HepG2 (cell line): ENCODE measurements at regions not wholly inside any gene's neighbourhood (a gene's known extent, or its start where the extent isn't known, plus 50 kb on each side); places are given as distances from the start of the nearest gene placed in this dataset.

Experiments
- GABPA ChIP-seq, 2 experiments: IDR thresholded peaks; 2 replicates each; pipeline ENCODE4 v1.6.1; 2011 to 2016; ENCODE audit warnings: low read depth in 2 of 2, low read length in 1 of 2, missing biosample characterization in 1 of 2, missing genetic modification characterization in 1 of 2
- IKZF1 ChIP-seq: fragments of 450-650 bp; IDR thresholded peaks from 2 replicates; pipeline ENCODE4 v1.7.1; 2016
- KLF13 ChIP-seq: sonication (generic); formaldehyde crosslinking; IDR thresholded peaks from 2 replicates; pipeline ENCODE4 v1.4.0; 2020; ENCODE audit warnings: mild to moderate bottlenecking, missing genetic modification reagents
- NR2C2 ChIP-seq: sonication (generic); formaldehyde crosslinking; IDR thresholded peaks from 2 replicates; pipeline ENCODE4 v1.4.0; 2020; ENCODE audit warnings: missing genetic modification reagents, mild to moderate bottlenecking, moderate library complexity, borderline replicate concordance
- RBAK ChIP-seq: sonication (generic); formaldehyde crosslinking; IDR thresholded peaks from 2 replicates; pipeline ENCODE4 v1.5.1; 2020; ENCODE audit warnings: mild to moderate bottlenecking, missing genetic modification reagents
- ZNF446 ChIP-seq: sonication (generic); formaldehyde crosslinking; IDR thresholded peaks from 2 replicates; pipeline ENCODE4 v1.5.0; 2020; ENCODE audit warnings: mild to moderate bottlenecking, missing genetic modification reagents
- ZNF773 ChIP-seq: sonication (generic); formaldehyde crosslinking; IDR thresholded peaks from 2 replicates; pipeline ENCODE4 v1.4.0; 2020; ENCODE audit warnings: missing genetic modification reagents, borderline replicate concordance
- TF ChIP-seq, protein P1 (sequence below): sonication (generic); formaldehyde crosslinking; conservative IDR thresholded peaks from 2 replicates; pipeline ENCODE4 v1.8.0; 2022; ENCODE audit warnings: low read depth, missing genetic modification reagents

DNA sequence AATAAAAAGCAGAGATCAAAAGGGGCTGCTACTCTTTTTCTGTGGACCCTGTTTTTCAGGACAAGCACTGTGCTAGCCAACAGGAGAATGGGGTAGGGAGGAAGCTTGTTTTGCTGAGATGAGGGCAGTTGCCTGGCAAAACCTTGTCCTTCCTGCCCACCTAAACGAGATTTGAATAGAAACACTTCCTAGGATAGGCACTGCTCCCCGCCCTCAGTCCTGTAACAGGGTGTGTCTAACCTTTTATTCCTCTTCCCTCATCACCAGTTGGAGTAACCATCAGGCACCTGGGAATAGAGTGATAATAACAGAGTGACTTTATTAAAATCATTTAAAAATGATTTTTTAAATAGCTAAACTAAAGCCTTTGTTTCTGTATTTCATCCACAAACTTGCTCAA, 368.8 kb downstream of the LNPK start:
- TF ChIP-seq ZNF773 (CRISPR knock-in tag) (no peak), KLF13 (CRISPR knock-in tag) (no peak), NR2C2 (CRISPR knock-in tag) (no peak), IKZF1 (no peak), RBAK (CRISPR knock-in tag) (no peak), ZNF446 (no peak), GABPA (IDR thresholded peaks at IDR 0.05; ENCODE audit: low read depth, low read length) (no peak), GABPA (CRISPR knock-in tag; IDR thresholded peaks at IDR 0.05; ENCODE audit: low read depth) (no peak)
- TF ChIP-seq, protein P1, sequence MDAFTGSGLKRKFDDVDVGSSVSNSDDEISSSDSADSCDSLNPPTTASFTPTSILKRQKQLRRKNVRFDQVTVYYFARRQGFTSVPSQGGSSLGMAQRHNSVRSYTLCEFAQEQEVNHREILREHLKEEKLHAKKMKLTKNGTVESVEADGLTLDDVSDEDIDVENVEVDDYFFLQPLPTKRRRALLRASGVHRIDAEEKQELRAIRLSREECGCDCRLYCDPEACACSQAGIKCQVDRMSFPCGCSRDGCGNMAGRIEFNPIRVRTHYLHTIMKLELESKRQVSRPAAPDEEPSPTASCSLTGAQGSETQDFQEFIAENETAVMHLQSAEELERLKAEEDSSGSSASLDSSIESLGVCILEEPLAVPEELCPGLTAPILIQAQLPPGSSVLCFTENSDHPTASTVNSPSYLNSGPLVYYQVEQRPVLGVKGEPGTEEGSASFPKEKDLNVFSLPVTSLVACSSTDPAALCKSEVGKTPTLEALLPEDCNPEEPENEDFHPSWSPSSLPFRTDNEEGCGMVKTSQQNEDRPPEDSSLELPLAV = no peak
